NCI-H1930 (cell line): ENCODE measurements at regions not wholly inside any gene's neighbourhood (a gene's known extent, or its start where the extent isn't known, plus 50 kb on each side); places are given as distances from the start of the nearest gene placed in this dataset.
A peak's percentile ranks its signal among the peaks of the same experiment; 100 is the strongest.

Source experiments
- DNase-seq, 2 experiments: peaks; one replicate each; lab custom pipeline; 2025; lab: John Stamatoyannopoulos, UW

GRCh38 chr4:19329077-19329476, 922.6 kb upstream of the SLIT2 start:
- DNase-seq: no peak

- no peak for DNase-seq
These were observed 924.3 kb upstream of the SLIT2 start for GRCh38 chr4:19327364-19327763.

- no peak for DNase-seq
These were observed 927.5 kb upstream of the SLIT2 start for GRCh38 chr4:19324184-19324583.

DNA sequence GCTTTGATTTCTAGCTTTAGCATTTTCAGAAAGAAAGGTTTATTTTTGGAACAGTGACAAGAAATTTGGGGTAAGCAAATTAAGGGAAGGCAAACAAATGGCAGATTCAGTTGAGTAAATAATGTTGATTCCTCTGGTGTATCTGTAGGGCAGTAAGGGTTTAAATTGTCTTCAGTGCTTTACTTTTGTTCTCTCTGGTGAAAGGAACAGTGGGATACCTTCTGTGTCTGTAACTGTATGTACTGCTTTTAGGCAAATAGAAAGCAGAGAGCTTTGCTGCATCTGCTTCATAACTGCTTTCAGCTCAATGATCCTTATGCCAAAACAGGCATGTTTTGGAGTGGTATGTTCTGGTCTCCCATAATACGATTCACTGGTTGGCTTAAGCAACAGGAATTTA, 932.1 kb upstream of the SLIT2 start:
- DNase-seq: peak; percentile 59 to 70

GRCh38 chr4:19317377-19317776, 934.3 kb upstream of the SLIT2 start:
- DNase-seq: no peak

DNA sequence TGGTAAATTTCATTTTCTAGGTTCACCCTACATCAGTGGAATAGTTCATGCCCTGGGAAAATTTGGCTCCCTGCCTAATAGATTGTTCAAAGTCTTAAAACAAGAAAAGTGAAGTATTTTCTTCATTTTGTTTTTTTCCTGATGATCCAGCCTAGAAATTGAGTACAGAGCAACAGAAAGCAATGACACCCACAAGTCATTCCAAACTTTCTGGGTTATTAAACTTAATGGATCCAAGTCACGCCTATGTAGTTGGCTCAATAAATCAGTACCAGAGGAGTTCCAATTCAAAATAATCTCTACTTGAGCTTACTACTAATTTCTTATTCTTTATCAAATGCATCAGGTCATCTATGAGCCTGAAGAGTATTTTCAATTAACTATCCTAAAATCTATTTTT, 937.6 kb upstream of the SLIT2 start:
- no peak for DNase-seq

GRCh38 chr4:19309378-19309777, 942.3 kb upstream of the SLIT2 start:
- DNase-seq: no peak

DNA sequence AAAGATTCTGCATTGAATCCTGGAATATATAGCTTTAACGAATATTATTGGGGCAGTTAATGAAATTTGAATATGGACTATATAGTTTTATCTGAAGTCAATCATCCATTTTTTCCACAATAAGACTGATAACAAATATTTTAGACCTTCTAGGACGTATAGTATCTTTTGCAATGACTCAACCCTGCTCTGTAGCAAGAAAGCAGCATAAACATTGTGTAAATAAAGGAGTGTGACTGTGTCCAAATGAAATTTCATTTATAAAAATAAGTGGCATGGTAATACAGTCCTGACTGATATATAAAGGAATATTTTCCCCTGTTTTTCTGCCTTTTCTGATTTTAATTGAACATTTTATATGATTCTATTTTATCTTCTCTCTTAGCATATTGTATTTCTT, 947.7 kb upstream of the SLIT2 start:
- no peak for DNase-seq

GRCh38 chr4:19301527-19301926, 950.2 kb upstream of the SLIT2 start:
- no peak for DNase-seq

DNA sequence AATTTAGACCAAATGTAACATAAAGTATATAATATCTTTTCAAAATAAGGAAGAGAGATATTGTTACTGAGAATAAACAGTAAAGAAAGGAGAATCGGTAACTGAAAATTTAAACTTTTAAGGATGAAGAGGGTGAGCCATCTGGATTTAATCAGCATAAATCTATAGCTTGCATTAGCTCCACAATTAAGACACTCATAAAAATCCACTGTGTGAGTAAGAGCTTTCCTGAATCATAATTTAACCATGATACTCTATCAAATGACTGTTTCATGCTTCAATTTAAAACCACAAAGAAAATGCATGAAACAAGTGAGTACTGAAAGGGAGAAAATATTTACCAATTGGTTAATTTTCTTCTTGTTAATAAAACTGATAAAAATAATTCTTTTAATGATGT, 951.5 kb upstream of the SLIT2 start:
- no peak for DNase-seq

GRCh38 chr4:19298998-19299397, 952.7 kb upstream of the SLIT2 start:
- no peak for DNase-seq

- DNase-seq: no peak
These were observed 957.9 kb upstream of the SLIT2 start for GRCh38 chr4:19293781-19294180.

GRCh38 chr4:19293080-19293479, 958.6 kb upstream of the SLIT2 start:
- no peak for DNase-seq

DNA sequence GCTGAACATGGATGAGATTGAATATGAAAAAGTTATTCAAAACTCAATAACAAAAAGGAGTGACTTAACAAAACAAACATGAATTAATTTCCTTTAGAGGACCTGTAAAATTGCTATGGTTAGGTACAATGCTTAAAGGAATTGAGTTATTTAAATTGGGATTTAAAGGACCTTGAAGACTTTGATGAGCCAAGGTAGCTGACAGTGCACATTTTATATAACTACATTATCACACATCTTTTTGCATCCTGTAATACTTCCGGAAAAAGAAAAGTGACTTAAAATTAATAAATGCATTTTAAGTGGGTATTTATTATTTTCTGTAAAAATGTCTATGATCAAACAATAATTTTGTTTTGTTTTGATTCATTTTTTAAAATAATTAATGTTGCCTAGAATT, 964.8 kb upstream of the SLIT2 start:
- DNase-seq: no peak

GRCh38 chr4:19285146-19285545, 966.6 kb upstream of the SLIT2 start:
- DNase-seq: no peak

DNA sequence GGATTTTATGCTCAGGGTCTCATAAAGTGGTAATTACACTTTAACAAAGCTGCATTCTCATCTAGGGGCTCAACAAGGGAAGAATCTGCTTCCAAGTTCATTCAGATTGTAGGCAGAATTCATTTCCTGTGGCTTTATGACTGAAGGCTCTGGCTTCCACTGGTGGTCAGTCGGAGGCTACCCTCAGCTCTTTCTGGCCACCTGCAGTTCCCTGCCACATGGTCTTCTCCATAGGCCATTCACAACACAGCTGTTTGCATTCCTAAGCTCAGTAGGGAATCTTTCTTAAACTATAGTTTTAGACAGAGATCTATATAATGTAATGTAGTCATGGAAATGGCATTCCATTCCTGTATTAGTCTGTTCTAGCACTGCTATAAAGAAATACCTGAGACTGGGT, 973.0 kb upstream of the SLIT2 start:
- DNase-seq: no peak

DNA sequence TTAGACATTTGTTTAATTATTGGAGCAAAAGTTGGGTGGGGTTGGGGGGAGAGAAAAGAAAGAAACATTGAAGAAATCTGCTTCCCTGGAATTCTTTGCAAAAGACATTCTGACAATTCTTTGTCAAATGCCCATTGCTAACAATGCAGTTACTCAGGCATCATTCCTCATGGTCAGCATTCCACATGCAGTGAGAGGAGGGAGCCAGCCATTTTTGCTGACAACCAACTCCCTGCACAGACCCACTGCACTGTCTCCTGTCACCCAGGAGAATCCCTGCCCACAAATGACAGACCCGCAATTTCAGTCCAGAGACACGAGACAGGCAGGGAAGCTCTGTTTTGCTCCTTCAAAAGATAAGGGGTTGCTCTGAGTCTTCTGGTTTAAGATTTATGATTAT, 985.1 kb upstream of the SLIT2 start:
- no peak for DNase-seq

DNA sequence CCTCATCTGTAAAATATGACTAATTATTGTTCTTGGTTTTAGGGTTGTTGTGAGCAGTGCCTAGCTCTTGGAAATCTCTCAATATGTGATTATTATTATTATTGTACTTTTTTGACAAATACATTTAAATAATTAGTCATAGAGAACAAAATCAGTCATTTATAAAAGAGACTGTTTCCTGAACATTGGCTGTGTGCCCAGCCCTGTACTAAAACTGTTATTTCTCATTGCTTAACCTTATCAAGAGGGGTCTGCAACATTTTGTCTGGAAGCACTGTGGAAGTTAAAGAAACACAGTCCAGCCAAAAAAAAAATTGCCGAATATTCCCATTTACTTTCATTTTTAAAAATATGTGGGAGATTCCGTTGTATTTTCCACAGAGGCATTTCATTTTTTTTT, 989.2 kb upstream of the SLIT2 start:
- DNase-seq: no peak

DNA sequence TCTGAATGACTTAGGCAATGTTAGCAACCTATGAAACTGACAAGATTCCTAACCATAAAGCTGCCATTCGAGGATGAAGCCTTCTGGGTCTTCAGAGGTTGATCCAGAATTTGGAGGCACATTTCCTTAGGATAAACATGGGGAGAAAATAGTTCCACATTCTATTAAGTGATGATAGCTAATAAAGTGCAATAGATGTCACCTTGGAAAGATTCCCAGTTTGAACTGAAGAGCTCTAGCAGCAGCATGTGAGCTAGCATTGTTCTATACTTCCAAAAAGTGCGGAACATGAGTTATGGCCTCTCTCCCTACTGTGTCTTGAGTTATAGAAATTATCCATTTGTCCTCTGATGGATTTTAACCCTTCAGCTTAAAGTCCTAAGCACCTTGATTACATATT, 991.4 kb upstream of the SLIT2 start:
- DNase-seq: no peak

DNA sequence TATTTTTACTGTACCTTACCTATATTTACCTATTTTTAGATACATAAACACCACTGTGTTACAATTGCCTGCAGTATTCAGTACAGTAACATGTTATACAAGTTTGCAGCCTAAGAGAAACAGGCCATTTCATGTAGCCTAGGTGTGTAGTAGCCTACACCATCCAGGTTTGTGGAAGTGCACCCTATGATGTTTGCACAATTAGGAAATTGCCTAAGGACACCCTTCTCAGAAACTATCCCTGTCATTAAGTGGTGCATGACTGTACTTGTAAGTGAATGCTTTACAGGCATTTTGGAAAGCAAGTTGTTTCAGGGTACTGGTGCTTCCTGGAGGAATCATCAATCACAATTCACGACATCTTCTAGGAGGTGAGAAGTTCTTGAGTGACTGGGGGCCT, 991.8 kb upstream of the SLIT2 start:
- DNase-seq: no peak

- no peak for DNase-seq
These were observed 994.9 kb upstream of the SLIT2 start for GRCh38 chr4:19256823-19257222.

DNA sequence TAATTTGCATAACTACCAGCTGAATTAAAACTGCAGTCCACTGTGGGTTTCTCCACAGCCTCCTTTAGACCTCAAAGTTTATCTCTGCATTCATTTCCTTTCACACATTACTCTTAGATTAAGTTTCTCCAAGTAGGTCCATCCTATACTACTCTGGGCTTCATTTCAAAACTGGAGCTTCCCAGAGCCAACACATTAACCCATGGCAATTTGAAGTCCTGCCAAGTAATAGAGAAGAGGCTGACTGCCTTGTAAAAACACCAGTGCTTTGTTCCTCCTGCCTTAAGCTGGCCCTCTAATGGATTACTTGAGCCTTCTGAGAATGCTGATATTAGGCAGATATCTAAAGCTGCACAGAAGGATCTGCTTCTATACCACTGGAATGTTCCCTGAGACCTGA, 997.2 kb upstream of the SLIT2 start:
- DNase-seq: no peak

DNA sequence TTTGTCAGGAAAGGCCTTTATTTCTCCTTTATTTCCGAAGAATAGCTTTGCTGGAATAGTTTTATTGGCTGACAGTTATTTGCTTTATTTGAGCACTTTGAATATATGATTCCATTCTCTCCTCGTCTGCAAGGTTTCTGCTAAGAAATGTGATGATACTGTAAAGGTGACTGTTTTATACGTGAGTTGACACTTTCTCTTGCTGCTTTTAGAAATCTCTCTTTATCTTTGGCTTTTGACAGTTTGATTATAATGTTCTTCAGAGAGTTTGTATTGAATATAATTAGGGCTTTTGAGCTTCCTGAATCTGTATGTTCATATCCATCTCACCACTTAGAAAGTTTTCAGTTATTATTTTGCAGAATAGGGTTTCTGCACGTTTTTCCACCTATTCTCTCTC, 1003.7 kb upstream of the SLIT2 start:
- DNase-seq: no peak

DNA sequence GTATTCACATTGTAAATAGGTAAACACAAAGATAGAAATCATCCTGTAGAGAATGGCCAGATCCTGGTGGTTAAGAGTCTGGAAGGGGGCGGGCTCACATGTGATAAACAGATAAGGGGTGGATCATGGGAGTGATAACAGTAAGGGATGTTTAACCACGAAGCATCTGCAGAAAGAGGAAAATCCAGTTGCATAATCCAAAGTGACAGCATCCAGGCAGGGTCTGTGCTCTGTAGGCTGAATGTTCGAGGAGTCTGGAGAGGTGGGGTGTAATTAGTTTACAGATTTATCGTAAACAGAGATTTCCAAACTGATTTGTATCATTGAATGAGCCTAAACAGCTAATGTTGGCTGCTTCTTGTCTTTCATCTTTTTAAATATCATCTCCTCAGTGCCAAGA, 1009.8 kb upstream of the SLIT2 start:
- DNase-seq: no peak

GRCh38 chr4:19239565-19239964, 1012.1 kb upstream of the SLIT2 start:
- DNase-seq: no peak
